IPS DF 19.7 (cell line): ENCODE measurements at regions not wholly inside any gene's neighbourhood (a gene's known extent, or its start where the extent isn't known, plus 50 kb on each side); places are given as distances from the start of the nearest gene placed in this dataset.

Source experiments
- DNase-seq: peaks from one replicate; pipeline ENCODE4 v3.0.0-alpha.2; 2013; ENCODE audit warnings: low read depth, low spot score

DNA sequence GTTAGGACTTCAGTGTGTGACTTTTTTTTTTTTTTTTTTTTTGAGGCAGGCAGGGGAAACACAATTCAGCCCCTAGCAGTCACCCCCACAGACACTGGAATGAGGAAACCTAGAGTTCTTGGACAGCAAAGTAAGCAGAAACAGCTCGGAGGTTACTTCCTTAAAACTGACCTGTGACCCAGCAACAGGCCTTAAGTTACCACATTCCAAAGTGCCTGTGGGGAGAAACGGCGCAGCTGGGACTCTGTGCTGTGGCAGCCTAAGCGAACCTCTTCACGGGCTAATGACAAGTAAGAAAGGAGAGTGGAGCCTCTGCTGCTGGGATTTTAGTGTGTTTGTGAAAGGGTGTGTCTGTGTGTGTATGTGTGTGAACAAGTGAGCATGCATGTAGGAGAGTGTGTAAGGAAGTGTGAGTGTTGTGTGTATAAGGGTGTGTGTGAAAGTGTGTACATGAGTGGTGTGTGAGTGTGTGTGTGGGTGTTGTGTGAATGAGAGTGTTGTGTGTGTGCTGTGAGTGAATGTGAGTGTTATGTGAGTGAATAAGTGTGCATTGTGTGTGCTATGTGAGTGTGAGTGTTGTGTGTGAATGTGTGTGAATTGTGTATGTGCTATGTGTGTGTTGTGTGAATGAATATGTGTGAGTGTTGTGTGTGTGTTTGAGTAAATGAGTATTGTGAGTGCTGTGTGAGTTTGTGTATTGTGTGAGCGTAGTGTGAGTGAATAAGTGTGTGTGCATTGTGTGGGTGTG is 180.8 kb downstream of the BRINP2 start:
- no peak for DNase-seq

DNA sequence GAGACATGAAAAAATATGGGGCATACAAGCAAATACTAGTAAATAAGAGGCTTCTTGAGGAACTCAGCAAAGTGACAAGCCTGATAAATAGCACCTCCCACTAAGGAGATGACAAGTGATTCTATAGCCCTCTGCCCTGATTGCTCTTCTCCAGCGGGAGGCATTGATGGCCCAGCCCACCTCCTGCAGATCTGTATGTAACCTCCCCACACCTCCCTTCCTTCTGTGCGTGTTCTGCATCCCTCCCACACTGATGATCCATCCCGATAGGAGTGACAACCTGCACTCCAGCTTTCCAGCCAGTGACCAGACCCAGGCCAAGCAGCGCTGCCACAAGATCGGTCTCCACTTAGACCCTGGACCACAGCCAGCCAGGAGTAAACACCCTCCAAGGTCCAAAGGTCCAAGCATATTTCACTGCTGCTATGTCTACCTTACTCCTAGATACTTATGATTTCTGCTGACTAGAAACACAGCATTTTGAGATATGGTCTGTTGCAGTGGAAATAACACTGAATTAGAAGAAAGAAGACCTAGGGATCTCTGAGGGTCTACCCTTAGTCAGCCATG is 176.1 kb downstream of the BRINP2 start:
- no peak for DNase-seq

DNA sequence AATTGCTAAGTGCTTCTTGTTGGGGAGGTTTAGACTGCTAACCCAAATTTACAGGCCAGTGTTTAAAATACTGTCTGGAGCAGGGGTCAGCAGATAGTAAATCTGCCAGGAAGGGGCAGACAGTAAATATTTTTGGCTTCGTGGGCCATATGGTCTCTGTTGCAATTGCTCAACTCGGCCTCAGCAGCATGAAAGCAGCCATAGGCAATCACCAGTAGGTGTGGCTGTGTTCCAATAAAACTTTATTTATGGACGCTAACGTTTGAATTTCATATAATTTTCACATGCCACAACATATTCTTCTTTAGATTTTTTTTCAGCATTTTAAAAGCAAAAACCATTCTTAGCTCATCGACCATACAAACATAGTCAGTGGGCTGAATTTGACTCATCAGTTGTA is 172.7 kb downstream of the BRINP2 start:
- no peak for DNase-seq

DNA sequence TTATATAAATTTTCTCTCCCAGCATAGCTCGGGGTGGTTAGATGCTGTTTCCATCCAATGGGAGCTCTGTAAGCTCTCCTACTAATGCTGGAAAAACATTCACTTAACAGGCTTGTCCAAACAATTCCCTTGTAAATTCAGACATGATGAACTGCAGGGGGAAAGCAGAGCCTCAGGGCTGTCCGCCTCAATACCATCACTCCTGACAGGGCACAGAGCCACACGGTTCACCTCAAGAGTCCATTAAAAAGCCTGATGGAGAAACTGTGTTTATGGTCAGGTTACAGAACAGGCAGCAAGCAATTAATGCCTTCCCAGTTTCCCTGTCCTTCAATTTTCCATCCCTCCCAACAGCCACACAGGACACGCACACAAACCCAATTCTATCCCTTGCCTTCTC is 171.0 kb downstream of the BRINP2 start:
- no peak for DNase-seq

DNA sequence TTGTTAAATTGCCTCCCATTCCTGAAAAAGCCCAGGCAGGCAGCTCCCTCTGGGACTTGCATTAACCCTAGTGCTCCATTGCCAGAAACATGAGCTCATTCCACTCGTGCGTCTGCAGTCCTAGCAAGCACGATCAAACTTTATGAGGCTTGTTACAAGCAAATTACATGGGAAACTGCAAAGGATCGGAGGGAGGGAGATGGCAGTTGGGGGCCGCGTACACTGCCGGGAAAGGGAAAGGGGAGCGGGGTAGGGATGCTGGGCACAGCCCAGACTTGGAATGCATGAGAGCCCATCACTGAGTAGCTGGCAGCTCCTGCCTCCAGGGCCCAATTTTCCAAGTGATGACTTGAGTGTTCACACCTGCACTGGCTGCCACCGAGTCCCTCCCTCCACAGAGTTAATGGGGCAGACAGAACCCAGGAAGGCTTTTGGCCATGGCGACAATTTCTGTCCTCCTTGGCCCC is 169.9 kb downstream of the BRINP2 start:
- no peak for DNase-seq

DNA sequence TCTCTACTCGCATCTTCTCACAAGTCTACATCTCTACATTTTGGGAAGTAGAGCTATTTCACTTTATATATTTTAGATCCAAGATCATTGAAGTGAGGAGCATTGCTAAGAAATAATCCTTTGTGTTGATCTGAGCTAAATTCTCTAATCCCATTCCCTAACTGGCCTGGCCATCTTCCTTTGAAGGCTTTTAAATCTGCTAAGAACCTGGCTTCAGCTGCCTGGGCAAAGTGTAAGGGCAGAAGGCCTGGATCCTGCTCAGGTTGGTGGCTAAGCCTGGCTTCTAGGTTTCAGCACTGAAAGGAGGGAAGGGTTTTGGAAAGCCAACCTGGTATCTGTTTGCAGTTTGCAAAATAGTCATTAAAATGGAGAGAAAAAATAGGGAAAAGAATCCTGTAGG is 167.6 kb downstream of the BRINP2 start:
- DNase-seq: no peak

DNA sequence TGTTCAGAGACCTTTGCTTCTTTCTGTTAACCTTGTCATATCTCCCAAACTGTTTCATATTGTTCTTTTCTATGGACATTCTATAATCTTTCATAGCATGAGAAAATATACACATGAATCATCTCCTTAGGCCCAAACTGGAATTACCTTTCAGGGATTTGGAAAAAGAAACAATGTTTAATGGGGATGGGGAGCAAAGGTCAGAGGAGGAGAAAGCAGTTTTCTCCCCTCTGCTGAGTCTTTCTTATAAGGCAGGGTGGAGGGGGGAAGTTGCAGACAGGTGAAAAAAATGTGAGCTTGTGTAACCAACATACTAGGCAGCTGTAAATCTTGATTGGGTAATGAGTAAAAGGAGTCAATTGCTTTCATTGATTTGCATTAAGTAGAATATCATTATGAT is 164.1 kb downstream of the BRINP2 start:
- DNase-seq: no peak

DNA sequence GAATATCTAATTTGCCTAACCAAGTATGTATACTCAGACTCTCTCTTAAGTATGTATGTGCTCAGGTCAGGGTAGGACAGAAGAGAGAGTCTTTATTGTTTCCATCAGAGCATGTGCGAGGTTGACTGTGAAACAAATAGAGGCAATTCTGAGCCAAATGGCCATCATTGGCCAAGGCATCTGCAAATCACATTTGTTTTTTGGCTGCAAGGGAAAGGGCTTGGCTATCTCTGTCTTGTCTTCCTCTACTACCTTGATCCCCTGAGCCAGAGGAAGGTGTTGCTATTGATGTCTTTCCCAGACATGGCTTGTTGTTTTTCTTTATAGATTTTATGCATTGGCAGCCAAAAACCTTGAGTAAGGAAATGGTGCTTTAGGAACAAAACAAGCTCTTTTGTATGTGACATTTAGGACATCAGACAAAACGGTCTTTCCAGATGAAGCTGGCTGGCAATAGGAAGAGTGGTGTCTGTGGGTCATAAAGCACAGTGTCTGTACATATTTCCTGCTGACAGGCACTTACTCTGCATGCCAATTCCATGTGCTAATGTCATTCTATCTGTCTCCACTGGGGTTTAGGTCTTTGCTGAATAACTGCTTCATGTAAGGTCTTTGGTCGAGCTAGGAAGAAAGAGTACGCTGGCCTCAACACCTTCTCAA is 163.3 kb downstream of the BRINP2 start:
- no peak for DNase-seq
